Endothelial cell of umbilical vein (primary cell): ENCODE measurements at regions not wholly inside any gene's neighbourhood (a gene's known extent, or its start where the extent isn't known, plus 50 kb on each side); places are given as distances from the start of the nearest gene placed in this dataset.

Source experiments
- BruUV-seq: library from RNA; stranded (reverse); fragments of 400-500 nt; replicated peaks from 2 replicates; lab custom pipeline; 2021; lab: Mats Ljungman, UMichigan
- CTCF ChIA-PET: fragments of 300-600, 350-600 bp; sonication (Branson Sonifier 250); formaldehyde crosslinking; loops from one replicate; lab custom pipeline; 2021; ENCODE audit warnings: antibody characterized with exemption, inconsistent platforms; lab: Charles Lee
- POLR2A ChIA-PET: fragments of 300-600, 350-600 bp; sonication (Branson Sonifier 250); formaldehyde crosslinking; loops from one replicate; lab custom pipeline; 2021; ENCODE audit warnings: antibody characterized with exemption, inconsistent platforms; lab: Charles Lee
- DNase-seq: peaks from one replicate; pipeline ENCODE4 v3.0.0-alpha.2; 2011; ENCODE audit warnings: low read depth, low spot score
- FAIRE-seq: peaks from 2 replicates; lab custom pipeline; 2011; peaks lifted over from hg19 to GRCh38; lab: Jason Lieb, UNC
- H2AFZ ChIP-seq: 2 replicates; pipeline ENCODE4 v1.6.0; 2012; ENCODE audit warnings: low read depth, low read length, control low read depth, inconsistent platforms
- H3K27ac ChIP-seq: 2 replicates; pipeline ENCODE4 v1.5.1; 2011; ENCODE audit warnings: low read depth, mild to moderate bottlenecking, control low read depth, low read length, moderate library complexity; ENCODE audit not compliant: insufficient read depth
- H3K27me3 ChIP-seq, 2 experiments: 2 replicates each; pipeline versions ENCODE4 v1.6.0 to v1.6.1; 2011; ENCODE audit warnings: low read length in 2 of 2, mixed read lengths in 1 of 2; ENCODE audit not compliant: control insufficient read depth in 2 of 2, insufficient read depth in 2 of 2
- H3K36me3 ChIP-seq, 2 experiments: 2 replicates in 1 of 2; 3 replicates in 1 of 2; pipeline ENCODE4 v1.5.1; 2011; ENCODE audit warnings: low read length in 2 of 2, mild to moderate bottlenecking in 1 of 2, moderate library complexity in 1 of 2; ENCODE audit not compliant: control insufficient read depth in 2 of 2, insufficient read depth in 2 of 2; ENCODE audit errors: extremely low read depth in 1 of 2
- H3K4me1 ChIP-seq: 3 replicates; pipeline ENCODE4 v1.5.1; 2011; ENCODE audit warnings: mild to moderate bottlenecking, low read length; ENCODE audit not compliant: control insufficient read depth, insufficient read depth; ENCODE audit errors: extremely low read depth
- H3K4me2 ChIP-seq: 2 replicates; pipeline ENCODE4 v1.6.1; 2011; ENCODE audit warnings: low read length, control low read depth, mixed read lengths; ENCODE audit not compliant: insufficient read depth
- H3K4me3 ChIP-seq, 3 experiments: fragments of 200-600 bp in 1 of 3; sonication (generic), shearing (Covaris generic) in 1 of 3; replicated peaks in 1 of 3; 2 replicates each; pipeline ENCODE4 v1.5.1; 2011 to 2016; ENCODE audit warnings: control low read depth in 3 of 3, low read length in 3 of 3, mild to moderate bottlenecking in 2 of 3, inconsistent platforms in 1 of 3, low read depth in 1 of 3, moderate library complexity in 1 of 3; ENCODE audit not compliant: insufficient read depth in 1 of 3
- H3K79me2 ChIP-seq: 2 replicates; pipeline ENCODE4 v1.6.0; 2012; ENCODE audit warnings: low read length, inconsistent platforms; ENCODE audit not compliant: control insufficient read depth, insufficient read depth
- H3K9ac ChIP-seq: replicated peaks from 2 replicates; pipeline ENCODE3; 2011; ENCODE audit warnings: low read length, control low read depth; ENCODE audit not compliant: insufficient read depth; ENCODE audit errors: extremely low read depth
- H3K9me1 ChIP-seq: replicated peaks from 3 replicates; pipeline ENCODE4 v1.6.0; 2011; ENCODE audit warnings: mild to moderate bottlenecking, low read length; ENCODE audit not compliant: control insufficient read depth, insufficient read depth; ENCODE audit errors: extremely low read depth
- H3K9me3 ChIP-seq: replicated peaks from 2 replicates; pipeline ENCODE4 v1.5.1; 2012; ENCODE audit warnings: low read length, inconsistent platforms; ENCODE audit not compliant: control insufficient read depth, insufficient read depth
- H4K20me1 ChIP-seq: replicated peaks from 2 replicates; pipeline ENCODE3; 2011; ENCODE audit warnings: mild to moderate bottlenecking, low read length; ENCODE audit not compliant: control insufficient read depth, insufficient read depth; ENCODE audit errors: extremely low read depth
- EZH2 ChIP-seq: IDR thresholded peaks from 2 replicates; pipeline ENCODE4 v1.6.1; 2012; ENCODE audit warnings: borderline replicate concordance, low read depth, mild to moderate bottlenecking, moderate library complexity, low read length, inconsistent platforms; ENCODE audit not compliant: severe bottlenecking
- FOS ChIP-seq: IDR thresholded peaks from 2 replicates; pipeline ENCODE4 v1.6.1; 2011; ENCODE audit warnings: mild to moderate bottlenecking, low read length, moderate library complexity, borderline replicate concordance; ENCODE audit not compliant: insufficient read depth
- GATA2 ChIP-seq: IDR thresholded peaks from 2 replicates; pipeline ENCODE4 v1.7.0; 2011; ENCODE audit warnings: low read depth, mild to moderate bottlenecking, moderate library complexity, mixed read lengths, low read length; ENCODE audit not compliant: insufficient read length, insufficient read depth
- JUN ChIP-seq: IDR thresholded peaks from 2 replicates; pipeline ENCODE4 v1.6.1; 2011; ENCODE audit warnings: borderline replicate concordance, low read depth; ENCODE audit not compliant: insufficient read length, insufficient read depth
- MAX ChIP-seq: IDR thresholded peaks from 2 replicates; pipeline ENCODE4 v1.6.1; 2011; ENCODE audit not compliant: insufficient read depth, insufficient read length
- MYC ChIP-seq: IDR thresholded peaks from one replicate; pipeline ENCODE4 v1.6.1; 2011; ENCODE audit warnings: mild to moderate bottlenecking, low read depth, low read length
- POLR2A ChIP-seq: IDR thresholded peaks from 2 replicates; pipeline ENCODE4 v1.6.1; 2012; ENCODE audit warnings: low read depth, mild to moderate bottlenecking, control low read depth, low read length
- POLR2AphosphoS5 ChIP-seq: IDR thresholded peaks from 2 replicates; pipeline ENCODE4 v1.6.1; 2012; ENCODE audit warnings: low read depth, mild to moderate bottlenecking, control low read depth, low read length, moderate library complexity; ENCODE audit not compliant: insufficient read depth
- dilution Hi-C: fragments of 300-500 bp; cut with MboI; formaldehyde crosslinking; loops from one replicate; pipeline ENCODE4 v1.15.0; 2019; ENCODE audit warnings: low sequenced_read_pairs; ENCODE audit not compliant: extremely low pct_ligation_motif_present
- intact Hi-C: fragments of 100-400 bp; cut with micrococcal nuclease; formaldehyde crosslinking; loops from one replicate; pipeline ENCODE4 v1.10.0; 2022
- TF ChIP-seq, protein P1 (sequence below), 2 donors: IDR thresholded peaks; 1 replicate in 1 of 2; 2 replicates in 1 of 2; pipeline ENCODE4 v1.5.1; 2011; ENCODE audit warnings: low read length in 2 of 2, mild to moderate bottlenecking in 2 of 2, moderate library complexity in 2 of 2, control low read depth in 1 of 2, inconsistent platforms in 1 of 2, low read depth in 1 of 2; ENCODE audit not compliant: insufficient read depth in 1 of 2; ENCODE audit errors: extremely low read depth in 1 of 2

- CTCF ChIA-PET, result no interaction called here
- dilution Hi-C loops, result no loop called here
- Histone ChIP-seq H3K79me2 (no peaks in the 10 kb centered on the region), H3K27me3 (no peaks in the 10 kb centered on the region), H2AFZ (no peak overlapping the region), H3K9ac (no peak overlapping the region), H3K27ac (no peak overlapping the region), H3K9me1 (no peaks in the 10 kb centered on the region), H3K4me3 (no peak overlapping the region), H3K36me3 (no peaks in the 10 kb centered on the region), H3K4me2 (no peak overlapping the region), H3K4me1 (no peaks in the 10 kb centered on the region), H4K20me1 (no peaks in the 10 kb centered on the region), H3K9me3 (peaks cover 2% of the 10 kb centered on the region)
- BruUV-seq, result no TSS peak
- POLR2A ChIA-PET, result no interaction called here
- TF ChIP-seq GATA2 (no peak), POLR2AphosphoS5 (no peak)
- FAIRE-seq (no peak), DNase-seq (no peak)
- intact Hi-C loops, result no loop called here
These were observed 2430.3 kb downstream of the PCDH7 start for GRCh38 chr4:33150525-33150910.

DNA sequence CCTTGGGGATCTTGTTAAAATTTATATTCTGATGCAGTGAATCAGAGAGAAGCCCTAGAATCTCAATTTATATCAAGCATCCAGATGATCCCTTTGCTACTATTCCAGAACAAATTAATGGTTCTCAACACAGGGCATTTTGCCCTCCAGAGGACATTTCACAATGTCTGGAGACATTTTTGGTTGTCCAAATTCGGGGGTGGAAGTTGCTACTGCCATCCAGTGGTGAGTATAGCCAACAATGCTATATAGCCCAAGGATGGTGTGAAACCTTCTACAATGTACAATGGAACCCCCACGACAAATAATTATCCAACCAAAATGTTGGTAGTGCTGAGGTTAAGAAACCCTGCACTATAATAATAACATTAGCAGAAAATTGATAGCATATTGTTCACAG, 2440.0 kb downstream of the PCDH7 start:
- no peaks in the 10 kb centered on the region for H3K79me2 ChIP-seq
- POLR2A ChIA-PET, result no interaction called here
- H3K9me1 ChIP-seq, result no peaks in the 10 kb centered on the region
- no peak for DNase-seq
- H3K9ac ChIP-seq, result no peak overlapping the region
- no peak for FAIRE-seq
- intact Hi-C loops (no loop called here), dilution Hi-C loops (no loop called here)
- H3K27ac ChIP-seq, result no peak overlapping the region
- H3K4me2 ChIP-seq, result no peak overlapping the region
- CTCF ChIA-PET, result no interaction called here
- BruUV-seq, result no TSS peak
- H3K27me3 ChIP-seq, result no peaks in the 10 kb centered on the region
- TF ChIP-seq MYC (no peak), FOS (no peak), JUN (no peak), EZH2 (no peak), MAX (no peak), POLR2AphosphoS5 (no peak), POLR2A (no peak), GATA2 (no peak)
- TF ChIP-seq, protein P1, sequence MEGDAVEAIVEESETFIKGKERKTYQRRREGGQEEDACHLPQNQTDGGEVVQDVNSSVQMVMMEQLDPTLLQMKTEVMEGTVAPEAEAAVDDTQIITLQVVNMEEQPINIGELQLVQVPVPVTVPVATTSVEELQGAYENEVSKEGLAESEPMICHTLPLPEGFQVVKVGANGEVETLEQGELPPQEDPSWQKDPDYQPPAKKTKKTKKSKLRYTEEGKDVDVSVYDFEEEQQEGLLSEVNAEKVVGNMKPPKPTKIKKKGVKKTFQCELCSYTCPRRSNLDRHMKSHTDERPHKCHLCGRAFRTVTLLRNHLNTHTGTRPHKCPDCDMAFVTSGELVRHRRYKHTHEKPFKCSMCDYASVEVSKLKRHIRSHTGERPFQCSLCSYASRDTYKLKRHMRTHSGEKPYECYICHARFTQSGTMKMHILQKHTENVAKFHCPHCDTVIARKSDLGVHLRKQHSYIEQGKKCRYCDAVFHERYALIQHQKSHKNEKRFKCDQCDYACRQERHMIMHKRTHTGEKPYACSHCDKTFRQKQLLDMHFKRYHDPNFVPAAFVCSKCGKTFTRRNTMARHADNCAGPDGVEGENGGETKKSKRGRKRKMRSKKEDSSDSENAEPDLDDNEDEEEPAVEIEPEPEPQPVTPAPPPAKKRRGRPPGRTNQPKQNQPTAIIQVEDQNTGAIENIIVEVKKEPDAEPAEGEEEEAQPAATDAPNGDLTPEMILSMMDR (IDR thresholded peaks at IDR 0.05; ENCODE audit: extremely low read depth in 1 of 2, insufficient read depth in 1 of 2, low read depth in 1 of 2, low read length in 2 of 2), result no peak
- no peaks in the 10 kb centered on the region for H4K20me1 ChIP-seq
- H3K4me1 ChIP-seq, result no peaks in the 10 kb centered on the region
- H3K36me3 ChIP-seq, result no peaks in the 10 kb centered on the region
- no peak overlapping the region for H2AFZ ChIP-seq
- H3K9me3 ChIP-seq, result no peaks in the 10 kb centered on the region
- H3K4me3 ChIP-seq, result no peak overlapping the region
